ENCODE measurements at regions not wholly inside any gene's neighbourhood (a gene's known extent, or its start where the extent isn't known, plus 50 kb on each side); places are given as distances from the start of the nearest gene placed in this dataset.

DNA sequence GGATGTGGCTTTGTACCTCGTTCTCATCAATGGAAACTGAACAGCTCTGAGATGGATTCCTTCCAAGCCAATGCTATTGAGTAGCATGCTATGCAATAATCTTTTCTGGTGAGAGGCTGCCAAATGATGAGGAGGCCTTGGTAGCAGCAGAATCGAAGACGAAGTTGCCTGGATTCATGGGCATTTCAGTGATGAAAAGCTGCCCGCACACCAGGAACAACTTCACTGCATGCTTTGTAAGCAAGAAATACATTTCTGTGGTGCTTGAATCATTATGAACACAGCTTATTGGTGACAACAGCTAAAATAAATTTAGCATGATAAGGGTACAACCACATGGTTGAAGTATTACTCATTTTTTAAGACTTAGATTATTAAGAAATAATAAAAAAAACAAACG lies 246.8 kb upstream of the ROBO1 start:
- TF ChIP-seq POLR2AphosphoS5 (IDR thresholded peaks at IDR 0.05; ENCODE audit: low read depth, low read length) (no peak), TCF7L2 (IDR thresholded peaks at IDR 0.05; ENCODE audit: low read depth, low read length) (no peak), SIN3A (IDR thresholded peaks at IDR 0.05; ENCODE audit: borderline replicate concordance, insufficient read depth, low read depth, low read length) (no peak)
- TF ChIP-seq, protein P1, sequence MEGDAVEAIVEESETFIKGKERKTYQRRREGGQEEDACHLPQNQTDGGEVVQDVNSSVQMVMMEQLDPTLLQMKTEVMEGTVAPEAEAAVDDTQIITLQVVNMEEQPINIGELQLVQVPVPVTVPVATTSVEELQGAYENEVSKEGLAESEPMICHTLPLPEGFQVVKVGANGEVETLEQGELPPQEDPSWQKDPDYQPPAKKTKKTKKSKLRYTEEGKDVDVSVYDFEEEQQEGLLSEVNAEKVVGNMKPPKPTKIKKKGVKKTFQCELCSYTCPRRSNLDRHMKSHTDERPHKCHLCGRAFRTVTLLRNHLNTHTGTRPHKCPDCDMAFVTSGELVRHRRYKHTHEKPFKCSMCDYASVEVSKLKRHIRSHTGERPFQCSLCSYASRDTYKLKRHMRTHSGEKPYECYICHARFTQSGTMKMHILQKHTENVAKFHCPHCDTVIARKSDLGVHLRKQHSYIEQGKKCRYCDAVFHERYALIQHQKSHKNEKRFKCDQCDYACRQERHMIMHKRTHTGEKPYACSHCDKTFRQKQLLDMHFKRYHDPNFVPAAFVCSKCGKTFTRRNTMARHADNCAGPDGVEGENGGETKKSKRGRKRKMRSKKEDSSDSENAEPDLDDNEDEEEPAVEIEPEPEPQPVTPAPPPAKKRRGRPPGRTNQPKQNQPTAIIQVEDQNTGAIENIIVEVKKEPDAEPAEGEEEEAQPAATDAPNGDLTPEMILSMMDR (IDR thresholded peaks at IDR 0.05), result no peak
- TF ChIP-seq, protein P2, sequence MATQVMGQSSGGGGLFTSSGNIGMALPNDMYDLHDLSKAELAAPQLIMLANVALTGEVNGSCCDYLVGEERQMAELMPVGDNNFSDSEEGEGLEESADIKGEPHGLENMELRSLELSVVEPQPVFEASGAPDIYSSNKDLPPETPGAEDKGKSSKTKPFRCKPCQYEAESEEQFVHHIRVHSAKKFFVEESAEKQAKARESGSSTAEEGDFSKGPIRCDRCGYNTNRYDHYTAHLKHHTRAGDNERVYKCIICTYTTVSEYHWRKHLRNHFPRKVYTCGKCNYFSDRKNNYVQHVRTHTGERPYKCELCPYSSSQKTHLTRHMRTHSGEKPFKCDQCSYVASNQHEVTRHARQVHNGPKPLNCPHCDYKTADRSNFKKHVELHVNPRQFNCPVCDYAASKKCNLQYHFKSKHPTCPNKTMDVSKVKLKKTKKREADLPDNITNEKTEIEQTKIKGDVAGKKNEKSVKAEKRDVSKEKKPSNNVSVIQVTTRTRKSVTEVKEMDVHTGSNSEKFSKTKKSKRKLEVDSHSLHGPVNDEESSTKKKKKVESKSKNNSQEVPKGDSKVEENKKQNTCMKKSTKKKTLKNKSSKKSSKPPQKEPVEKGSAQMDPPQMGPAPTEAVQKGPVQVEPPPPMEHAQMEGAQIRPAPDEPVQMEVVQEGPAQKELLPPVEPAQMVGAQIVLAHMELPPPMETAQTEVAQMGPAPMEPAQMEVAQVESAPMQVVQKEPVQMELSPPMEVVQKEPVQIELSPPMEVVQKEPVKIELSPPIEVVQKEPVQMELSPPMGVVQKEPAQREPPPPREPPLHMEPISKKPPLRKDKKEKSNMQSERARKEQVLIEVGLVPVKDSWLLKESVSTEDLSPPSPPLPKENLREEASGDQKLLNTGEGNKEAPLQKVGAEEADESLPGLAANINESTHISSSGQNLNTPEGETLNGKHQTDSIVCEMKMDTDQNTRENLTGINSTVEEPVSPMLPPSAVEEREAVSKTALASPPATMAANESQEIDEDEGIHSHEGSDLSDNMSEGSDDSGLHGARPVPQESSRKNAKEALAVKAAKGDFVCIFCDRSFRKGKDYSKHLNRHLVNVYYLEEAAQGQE (IDR thresholded peaks at IDR 0.05; ENCODE audit: insufficient read depth in 1 of 2, low read depth in 2 of 2, low read length in 1 of 2), result no peak

Measured in Panc1 (cell line).